Colonic mucosa (tissue), 4 donors: ENCODE measurements at regions not wholly inside any gene's neighbourhood (a gene's known extent, or its start where the extent isn't known, plus 50 kb on each side); places are given as distances from the start of the nearest gene placed in this dataset.
"Not testable (repeated sequence)": the region's sequence is repeated elsewhere in the genome, so short reads cannot be mapped to it uniquely, and the experiment has no call there.

ENCODE experiments used
- DNase-seq: peaks from one replicate; pipeline ENCODE4 v3.0.0-alpha.2; 2020
- H3K27ac ChIP-seq: fragments of 200-600 bp; one replicate; pipeline ENCODE4 v1.8.0; 2021
- H3K27me3 ChIP-seq: fragments of 200-600 bp; one replicate; pipeline ENCODE4 v1.8.0; 2021
- H3K36me3 ChIP-seq: fragments of 200-600 bp; one replicate; pipeline ENCODE4 v1.8.0; 2021
- H3K4me1 ChIP-seq: fragments of 200-600 bp; one replicate; pipeline ENCODE4 v1.8.0; 2021; ENCODE audit warnings: mild to moderate bottlenecking
- H3K4me3 ChIP-seq: fragments of 200-600 bp; one replicate; pipeline ENCODE4 v1.8.0; 2021
- H3K9ac ChIP-seq, 2 donors: one replicate each; pipeline ENCODE4 v1.7.0; 2013; ENCODE audit warnings: control low read depth in 2 of 2, low read depth in 2 of 2, low read length in 2 of 2
- H3K9me3 ChIP-seq: fragments of 200-600 bp; one replicate; pipeline ENCODE4 v1.8.0; 2021
- CTCF ChIP-seq: fragments of 200-600 bp; IDR thresholded peaks from one replicate; pipeline ENCODE4 v1.8.0; 2022; ENCODE audit warnings: antibody characterized with exemption, mild to moderate bottlenecking
- intact Hi-C: fragments of 100-400 bp; cut with DNase I; formaldehyde crosslinking; loops from one replicate; pipeline ENCODE4 v1.14.1; 2022
- donor health status: healthy.
- donor health status: DM: no; HTN: no; CAD: no.
- donor health status: DM: no; HTN: no; CAD: no.

GRCh38 chr9:88874391-88874790 is 116.9 kb upstream of the S1PR3 start:
- no peak for TF ChIP-seq CTCF
- no peaks in the 10 kb centered on the region for H3K36me3 ChIP-seq

GRCh38 chr9:88875400-88876120 is 115.7 kb upstream of the S1PR3 start:
- Histone ChIP-seq H3K4me3 (no peak overlapping the region), H3K27ac (no peak overlapping the region), H3K9me3 (no peaks in the 10 kb centered on the region), H3K27me3 (no peaks in the 10 kb centered on the region), H3K9ac (no peak overlapping the region), H3K36me3 (no peaks in the 10 kb centered on the region), H3K4me1 (no peaks in the 10 kb centered on the region)
- TF ChIP-seq CTCF, result no peak
- no peak for DNase-seq
- intact Hi-C loops, result no loop called here

More at GRCh38 chr9:88874391-88874790, 116.9 kb upstream of the S1PR3 start:
- Histone ChIP-seq H3K4me3 (no peak overlapping the region), H3K27me3 (no peaks in the 10 kb centered on the region), H3K27ac (no peak overlapping the region), H3K9ac (no peak overlapping the region), H3K4me1 (no peaks in the 10 kb centered on the region), H3K9me3 (no peaks in the 10 kb centered on the region)
- DNase-seq, result no peak
- intact Hi-C loops, result no loop called here

GRCh38 chr9:88880199-88880598 is 111.1 kb upstream of the S1PR3 start:
- no peak for DNase-seq

GRCh38 chr9:88884291-88884690 is 107.0 kb upstream of the S1PR3 start:
- intact Hi-C loops, H3K9me3 ChIP-seq, H3K4me3 ChIP-seq, H3K27me3 ChIP-seq, H3K27ac ChIP-seq, DNase-seq, H3K4me1 ChIP-seq, H3K9ac ChIP-seq, H3K36me3 ChIP-seq: not testable (repeated sequence)

More at GRCh38 chr9:88880199-88880598, 111.1 kb upstream of the S1PR3 start:
- Histone ChIP-seq H3K4me1 (no peaks in the 10 kb centered on the region), H3K36me3 (no peaks in the 10 kb centered on the region), H3K9ac (no peak overlapping the region), H3K4me3 (no peak overlapping the region), H3K27me3 (no peaks in the 10 kb centered on the region), H3K27ac (no peak overlapping the region), H3K9me3 (no peaks in the 10 kb centered on the region)
- TF ChIP-seq CTCF, result no peak
- intact Hi-C loops, result no loop called here

GRCh38 chr9:88886762-88887161 is 104.5 kb upstream of the S1PR3 start:
- H3K36me3 ChIP-seq, DNase-seq, H3K27ac ChIP-seq, H3K27me3 ChIP-seq, intact Hi-C loops, H3K4me3 ChIP-seq, H3K9ac ChIP-seq, H3K4me1 ChIP-seq, H3K9me3 ChIP-seq: not testable (repeated sequence)

GRCh38 chr9:88889386-88889785 is 101.9 kb upstream of the S1PR3 start:
- Histone ChIP-seq H3K4me3 (no peak overlapping the region), H3K9me3 (no peaks in the 10 kb centered on the region), H3K27me3 (no peaks in the 10 kb centered on the region), H3K4me1 (no peaks in the 10 kb centered on the region), H3K27ac (no peak overlapping the region), H3K9ac (no peak overlapping the region), H3K36me3 (no peaks in the 10 kb centered on the region)
- DNase-seq, result no peak
- intact Hi-C loops, result no loop called here
- TF ChIP-seq CTCF, result no peak
